GM18909 (cell line): ENCODE measurements at regions not wholly inside any gene's neighbourhood (a gene's known extent, or its start where the extent isn't known, plus 50 kb on each side); places are given as distances from the start of the nearest gene placed in this dataset.
A peak's percentile ranks its signal among the peaks of the same experiment; 100 is the strongest.

ENCODE experiments used
- ATAC-seq: cut with Tn5 transposase; IDR thresholded peaks from one replicate; pipeline ENCODE4 v1.9.1; 2021; ENCODE audit warnings: mild to moderate bottlenecking; ENCODE audit not compliant: unreplicated experiment, poor library complexity

GRCh38 chr14:42229976-42230375 is 623.3 kb downstream of the LRFN5 start:
- ATAC-seq, result no peak

- no peak for ATAC-seq
These were observed 622.6 kb downstream of the LRFN5 start for GRCh38 chr14:42229294-42229693.

GRCh38 chr14:42228611-42229010 is 621.9 kb downstream of the LRFN5 start:
- no peak for ATAC-seq

GRCh38 chr14:42224053-42224888 is 617.6 kb downstream of the LRFN5 start:
- no peak for ATAC-seq

GRCh38 chr14:42222924-42223471 is 616.3 kb downstream of the LRFN5 start:
- peak; percentile 97 for ATAC-seq

- no peak for ATAC-seq
These were observed 608.4 kb downstream of the LRFN5 start for GRCh38 chr14:42214981-42215491.

GRCh38 chr14:42200957-42201356 is 594.3 kb downstream of the LRFN5 start:
- ATAC-seq, result no peak

- no peak for ATAC-seq
These were observed 591.3 kb downstream of the LRFN5 start for GRCh38 chr14:42198010-42198409.

- ATAC-seq, result no peak
These were observed 586.3 kb downstream of the LRFN5 start for GRCh38 chr14:42192738-42193653.

GRCh38 chr14:42190744-42191143 is 584.1 kb downstream of the LRFN5 start:
- ATAC-seq, result no peak

- ATAC-seq, result no peak
These were observed 581.2 kb downstream of the LRFN5 start for GRCh38 chr14:42187846-42188245.

GRCh38 chr14:42185718-42186117 is 579.0 kb downstream of the LRFN5 start:
- ATAC-seq, result no peak

GRCh38 chr14:42174357-42174756 is 567.7 kb downstream of the LRFN5 start:
- no peak for ATAC-seq

- no peak for ATAC-seq
These were observed 566.5 kb downstream of the LRFN5 start for GRCh38 chr14:42173206-42173605.

GRCh38 chr14:42172304-42172703 is 565.6 kb downstream of the LRFN5 start:
- no peak for ATAC-seq

GRCh38 chr14:42163136-42163535 is 556.5 kb downstream of the LRFN5 start:
- ATAC-seq, result no peak

GRCh38 chr14:42159138-42159537 is 552.5 kb downstream of the LRFN5 start:
- ATAC-seq, result no peak

- peak; percentile 72 for ATAC-seq
These were observed 543.1 kb downstream of the LRFN5 start for GRCh38 chr14:42149609-42150261.

GRCh38 chr14:42145766-42146165 is 539.1 kb downstream of the LRFN5 start:
- ATAC-seq, result no peak

- ATAC-seq, result no peak
These were observed 536.4 kb downstream of the LRFN5 start for GRCh38 chr14:42143114-42143513.
